ENCODE measurements at regions not wholly inside any gene's neighbourhood (a gene's known extent, or its start where the extent isn't known, plus 50 kb on each side); places are given as distances from the start of the nearest gene placed in this dataset.
"Not testable (repeated sequence)": the region's sequence is repeated elsewhere in the genome, so short reads cannot be mapped to it uniquely, and the experiment has no call there.

GRCh38 chr9:41347893-41348292 lies 158.8 kb upstream of the ZNG1F start:
- H3K4me1 ChIP-seq; H3K4me3 ChIP-seq; DNase-seq; ATAC-seq; H3K9me3 ChIP-seq; H3K36me3 ChIP-seq; H3K27me3 ChIP-seq; H3K27ac ChIP-seq; intact Hi-C loops (cut with DNase I): not testable (repeated sequence)

- H3K9me3 ChIP-seq; H3K4me1 ChIP-seq; H3K27ac ChIP-seq; H3K27me3 ChIP-seq; H3K4me3 ChIP-seq; intact Hi-C loops (cut with DNase I); ATAC-seq; H3K36me3 ChIP-seq: not testable (repeated sequence)
- DNase-seq: peak in 1 of 4 donors; percentile 49
These were observed 143.4 kb upstream of the ZNG1F start for GRCh38 chr9:41332562-41332961.

GRCh38 chr9:41321277-41321676 lies 132.2 kb upstream of the ZNG1F start:
- H3K27me3 ChIP-seq; H3K27ac ChIP-seq; intact Hi-C loops (cut with DNase I); H3K4me3 ChIP-seq; DNase-seq; H3K9me3 ChIP-seq; ATAC-seq; H3K36me3 ChIP-seq; H3K4me1 ChIP-seq: not testable (repeated sequence)

GRCh38 chr9:41308953-41309352 lies 119.8 kb upstream of the ZNG1F start:
- H3K4me3 ChIP-seq; H3K9me3 ChIP-seq; DNase-seq; H3K27ac ChIP-seq; H3K36me3 ChIP-seq; ATAC-seq; intact Hi-C loops (cut with DNase I); H3K27me3 ChIP-seq; H3K4me1 ChIP-seq: not testable (repeated sequence)

GRCh38 chr9:41285744-41286143 lies 96.6 kb upstream of the ZNG1F start:
- ATAC-seq; H3K4me1 ChIP-seq; H3K27ac ChIP-seq; H3K4me3 ChIP-seq; intact Hi-C loops (cut with DNase I); H3K36me3 ChIP-seq; H3K9me3 ChIP-seq; H3K27me3 ChIP-seq: not testable (repeated sequence)
- DNase-seq: peak in 1 of 4 donors; percentile 25

GRCh38 chr9:41280299-41281238 lies 91.5 kb upstream of the ZNG1F start:
- H3K27me3 ChIP-seq; intact Hi-C loops (cut with DNase I); H3K4me3 ChIP-seq; H3K27ac ChIP-seq; H3K36me3 ChIP-seq; H3K9me3 ChIP-seq; H3K4me1 ChIP-seq; DNase-seq: not testable (repeated sequence)
- ATAC-seq: peak; percentile 38

GRCh38 chr9:41279437-41279836 lies 90.3 kb upstream of the ZNG1F start:
- H3K4me3 ChIP-seq; H3K27me3 ChIP-seq; H3K9me3 ChIP-seq; ATAC-seq; intact Hi-C loops (cut with DNase I); H3K4me1 ChIP-seq; H3K36me3 ChIP-seq; H3K27ac ChIP-seq: not testable (repeated sequence)
- DNase-seq: peak in 1 of 4 donors; percentile 65

GRCh38 chr9:41279033-41279432 lies 89.9 kb upstream of the ZNG1F start:
- H3K9me3 ChIP-seq; H3K4me3 ChIP-seq; H3K4me1 ChIP-seq; H3K36me3 ChIP-seq; DNase-seq; H3K27ac ChIP-seq; H3K27me3 ChIP-seq; ATAC-seq; intact Hi-C loops (cut with DNase I): not testable (repeated sequence)

GRCh38 chr9:41273549-41274267 lies 84.6 kb upstream of the ZNG1F start:
- ATAC-seq: peak; percentile 100

GRCh38 chr9:41272879-41273548 lies 83.9 kb upstream of the ZNG1F start:
- H3K4me1 ChIP-seq; H3K9me3 ChIP-seq; H3K36me3 ChIP-seq; H3K27ac ChIP-seq; intact Hi-C loops (cut with DNase I): not testable (repeated sequence)
- DNase-seq: peak in 2 of 4 donors; percentile 40 to 82
- peak; percentile 51 for ATAC-seq
- Histone ChIP-seq H3K4me3 (peak overlapping the region in 1 of 2 donors; percentile 42), H3K27me3 (peaks cover 8 to 34% of the 10 kb centered on the region in 2 donors)

More at GRCh38 chr9:41273549-41274267, 84.6 kb upstream of the ZNG1F start:
- DNase-seq: peak; percentile 55 to 92 (median 76)
- Histone ChIP-seq H3K4me3 (peak overlapping the region; percentile 42 to 47), H3K27me3 (peaks cover 8 to 34% of the 10 kb centered on the region in 2 donors)
- intact Hi-C loops (cut with DNase I); H3K36me3 ChIP-seq; H3K4me1 ChIP-seq; H3K27ac ChIP-seq; H3K9me3 ChIP-seq: not testable (repeated sequence)

- intact Hi-C loops (cut with DNase I); H3K9me3 ChIP-seq; DNase-seq; H3K36me3 ChIP-seq; H3K27ac ChIP-seq; H3K4me3 ChIP-seq; H3K4me1 ChIP-seq; ATAC-seq: not testable (repeated sequence)
- H3K27me3 ChIP-seq: peaks cover 8 to 40% of the 10 kb centered on the region in 2 donors
These were observed 81.9 kb upstream of the ZNG1F start for GRCh38 chr9:41270992-41271391.

GRCh38 chr9:41269471-41269870 lies 80.4 kb upstream of the ZNG1F start:
- H3K36me3 ChIP-seq; H3K27ac ChIP-seq; ATAC-seq; H3K9me3 ChIP-seq; intact Hi-C loops (cut with DNase I); H3K4me1 ChIP-seq; H3K4me3 ChIP-seq: not testable (repeated sequence)
- peaks cover 8 to 41% of the 10 kb centered on the region in 2 donors for H3K27me3 ChIP-seq
- peak in 2 of 4 donors; percentile 6 to 80 for DNase-seq

GRCh38 chr9:41269054-41269453 lies 79.9 kb upstream of the ZNG1F start:
- H3K36me3 ChIP-seq; H3K9me3 ChIP-seq; H3K4me3 ChIP-seq; ATAC-seq; H3K27ac ChIP-seq; H3K4me1 ChIP-seq; intact Hi-C loops (cut with DNase I): not testable (repeated sequence)
- H3K27me3 ChIP-seq: peaks cover 8 to 41% of the 10 kb centered on the region in 2 donors
- peak in 1 of 4 donors; percentile 83 for DNase-seq
